HG03558 (cell line): ENCODE measurements at regions not wholly inside any gene's neighbourhood (a gene's known extent, or its start where the extent isn't known, plus 50 kb on each side); places are given as distances from the start of the nearest gene placed in this dataset.

Experiments
- ATAC-seq: cut with Tn5 transposase; IDR thresholded peaks from one replicate; pipeline ENCODE4 v1.9.1; 2021; ENCODE audit warnings: moderate number of reproducible peaks; ENCODE audit not compliant: unreplicated experiment; ENCODE audit errors: extremely low read depth

GRCh38 chr5:143515829-143516228, 112.3 kb upstream of the NR3C1 start:
- ATAC-seq: no peak

DNA sequence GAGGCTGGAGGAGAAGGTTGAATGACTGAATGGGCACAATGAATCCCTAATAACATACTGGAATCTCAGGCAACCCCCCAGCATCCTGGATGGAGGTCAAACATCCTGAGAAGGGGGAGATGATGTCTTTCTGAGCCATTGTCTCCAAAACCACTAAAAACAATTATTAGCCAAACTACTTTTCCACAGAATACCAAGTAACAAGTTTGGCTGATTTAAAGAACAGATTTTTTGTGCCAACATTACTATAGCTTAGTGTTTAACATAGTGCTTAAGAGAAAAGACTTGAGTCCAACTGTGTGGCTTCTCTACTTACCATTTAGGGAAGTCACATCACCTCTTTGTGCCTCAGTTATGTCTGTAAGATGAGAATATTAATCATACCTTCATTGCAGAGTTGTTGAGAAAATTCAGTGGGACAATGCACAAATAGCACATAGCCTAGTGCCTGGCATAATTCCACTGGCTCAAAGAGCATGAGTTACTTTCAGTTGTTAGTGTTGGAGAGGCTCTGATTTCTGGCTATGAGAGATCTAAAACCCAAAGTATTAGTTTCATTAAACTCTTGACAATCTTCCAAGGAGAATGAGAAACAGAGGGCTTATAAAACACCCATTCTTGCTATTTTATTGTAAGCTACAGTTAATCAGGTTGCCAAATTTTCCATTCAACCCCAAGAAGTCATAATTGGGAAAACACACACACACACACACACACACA, 111.3 kb upstream of the NR3C1 start:
- no peak for ATAC-seq

DNA sequence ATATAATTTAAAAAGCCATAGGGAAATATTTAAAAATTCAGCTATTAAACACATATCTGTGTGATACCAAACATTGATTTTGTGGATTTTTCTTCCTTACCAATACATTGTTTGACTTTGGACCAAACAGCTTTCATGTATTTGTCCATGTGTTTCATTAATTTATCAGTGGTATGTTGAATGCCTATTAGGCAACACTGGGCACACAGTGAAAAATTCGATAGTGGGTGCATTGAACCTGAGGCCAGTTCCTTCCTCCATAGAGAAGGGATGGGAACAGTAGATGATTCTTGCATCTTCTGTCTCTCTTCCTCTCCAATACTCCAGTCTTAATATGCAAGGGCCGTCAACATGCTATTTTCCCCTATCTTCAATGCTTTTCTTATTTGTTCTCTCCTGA, 110.2 kb upstream of the NR3C1 start:
- no peak for ATAC-seq

GRCh38 chr5:143511736-143512135, 108.2 kb upstream of the NR3C1 start:
- ATAC-seq: no peak

GRCh38 chr5:143509758-143510221, 106.3 kb upstream of the NR3C1 start:
- peak; percentile 95 for ATAC-seq

DNA sequence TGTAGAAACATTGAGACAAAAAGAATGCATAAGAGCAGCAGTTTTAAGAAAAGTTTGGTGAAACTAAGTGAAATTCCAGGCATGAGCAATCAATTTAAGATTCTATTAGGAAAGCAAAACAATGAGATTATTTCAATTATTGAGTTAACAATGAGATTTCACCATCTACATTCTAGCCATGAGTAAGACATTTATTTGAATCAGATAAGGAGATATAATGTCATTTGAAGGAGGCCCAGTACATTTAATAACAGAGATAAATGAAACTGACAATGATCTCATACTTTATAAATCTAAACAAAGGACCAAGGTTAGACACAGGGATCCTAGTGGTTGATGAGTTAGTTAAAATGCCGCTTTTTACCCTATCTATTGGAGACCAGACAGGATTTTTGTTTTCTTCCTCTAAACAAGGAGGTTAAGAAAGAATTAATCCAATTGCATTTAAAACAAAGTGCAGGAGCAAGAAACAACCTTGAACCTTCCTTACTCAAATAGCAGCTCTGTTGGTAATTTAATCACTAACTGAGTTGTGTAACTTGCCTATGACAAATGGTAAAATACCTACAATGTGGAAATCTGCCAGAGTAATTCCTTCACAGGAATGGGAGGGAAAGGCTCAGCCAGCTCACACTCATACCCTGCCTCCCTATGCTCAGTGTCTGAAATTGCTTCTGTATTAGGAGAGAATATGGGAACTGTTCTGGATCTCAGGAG, 103.5 kb upstream of the NR3C1 start:
- no peak for ATAC-seq

- no peak for ATAC-seq
These were observed 102.4 kb upstream of the NR3C1 start for GRCh38 chr5:143505934-143506333.

DNA sequence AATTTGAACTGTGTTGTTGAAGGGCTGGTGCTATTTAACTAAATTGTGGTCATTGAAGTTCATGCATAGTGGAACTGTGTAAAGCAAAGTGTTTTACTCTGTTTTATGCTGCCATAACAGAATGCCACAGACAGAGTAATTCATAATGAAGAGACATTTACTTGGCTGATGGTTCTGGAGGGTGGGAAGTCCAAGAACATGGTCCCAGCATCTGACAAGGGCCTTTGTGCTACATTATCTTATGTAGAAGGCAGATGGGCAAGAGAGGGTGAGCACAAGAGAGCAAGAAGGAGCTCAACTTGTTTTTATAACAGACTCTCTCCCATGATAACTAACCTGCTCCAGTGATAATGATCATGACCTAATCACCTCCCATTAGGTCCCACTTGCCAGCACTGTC, 101.9 kb upstream of the NR3C1 start:
- no peak for ATAC-seq

DNA sequence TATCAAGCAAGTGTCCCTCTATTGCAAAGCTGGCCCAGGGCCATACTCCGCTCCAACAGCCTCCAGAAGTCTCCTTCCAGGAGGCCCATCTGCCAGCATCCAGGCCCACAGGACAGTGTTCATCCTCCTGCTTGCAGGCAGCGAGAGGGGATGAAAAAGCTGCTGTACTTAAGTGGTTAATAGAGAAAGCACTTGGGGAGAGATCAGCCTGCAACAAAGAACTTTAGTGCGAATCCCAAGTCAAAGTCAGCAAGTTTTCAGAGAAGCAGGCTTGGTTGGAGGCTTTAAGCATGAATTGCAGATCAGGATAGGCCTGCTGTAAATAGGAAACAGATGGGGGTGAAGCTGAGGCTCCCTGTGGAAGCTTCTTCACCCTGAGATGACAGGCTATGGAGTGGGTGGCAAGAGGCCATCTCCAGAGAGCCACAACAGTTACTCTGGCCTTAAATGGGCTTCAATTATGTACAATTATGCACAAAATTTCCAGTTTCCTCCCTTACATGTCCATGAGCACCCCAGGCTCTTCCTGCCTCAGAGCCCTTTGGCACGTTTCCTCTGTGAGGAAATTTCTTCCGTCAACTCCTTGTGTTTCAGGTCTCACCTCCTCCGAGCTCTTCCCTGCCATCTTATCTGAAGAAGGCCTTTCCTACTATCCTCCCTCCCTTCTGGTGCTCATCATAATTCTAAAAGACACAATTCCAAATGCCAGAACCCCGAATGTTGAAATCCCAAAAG, 98.0 kb upstream of the NR3C1 start:
- no peak for ATAC-seq

- ATAC-seq: no peak
These were observed 96.1 kb upstream of the NR3C1 start for GRCh38 chr5:143499480-143500114.

DNA sequence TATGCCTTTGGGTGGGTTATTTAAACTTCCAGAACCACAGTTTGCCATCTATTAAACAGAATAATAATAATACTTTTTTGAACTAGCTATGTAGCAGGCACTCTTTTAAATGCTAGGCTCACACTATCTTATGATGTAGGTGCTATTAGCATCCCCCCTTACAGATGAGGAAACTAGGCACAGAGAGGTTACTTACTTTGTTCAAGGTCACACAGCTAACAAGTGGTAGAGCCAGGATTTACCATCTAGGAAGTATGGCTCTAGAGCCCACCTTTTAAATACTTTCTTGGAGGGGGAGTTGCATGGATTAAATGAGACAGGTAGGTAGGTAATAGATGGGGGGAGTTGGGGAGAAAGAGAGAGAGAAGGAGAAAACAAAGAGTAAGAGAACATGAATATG, 95.3 kb upstream of the NR3C1 start:
- ATAC-seq: no peak

DNA sequence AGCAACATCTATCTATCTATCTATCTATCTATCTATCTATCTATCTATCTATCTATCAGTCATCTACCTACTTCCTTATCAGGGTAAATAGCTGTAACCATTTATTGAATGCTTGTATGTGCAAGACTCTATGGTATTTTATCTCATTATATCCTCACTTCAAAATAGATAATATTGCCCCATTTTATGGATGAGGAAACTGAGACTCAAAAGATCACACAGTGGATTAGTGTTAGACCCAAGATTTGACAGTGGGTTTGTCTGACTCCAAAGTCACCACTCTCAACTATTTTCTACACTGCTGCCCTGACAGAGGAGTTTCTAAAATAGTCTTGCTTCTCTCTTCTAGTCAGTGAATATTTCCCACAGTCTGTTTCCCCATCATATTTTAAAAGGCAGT, 94.3 kb upstream of the NR3C1 start:
- ATAC-seq: no peak

GRCh38 chr5:143496943-143497342, 93.5 kb upstream of the NR3C1 start:
- ATAC-seq: no peak

DNA sequence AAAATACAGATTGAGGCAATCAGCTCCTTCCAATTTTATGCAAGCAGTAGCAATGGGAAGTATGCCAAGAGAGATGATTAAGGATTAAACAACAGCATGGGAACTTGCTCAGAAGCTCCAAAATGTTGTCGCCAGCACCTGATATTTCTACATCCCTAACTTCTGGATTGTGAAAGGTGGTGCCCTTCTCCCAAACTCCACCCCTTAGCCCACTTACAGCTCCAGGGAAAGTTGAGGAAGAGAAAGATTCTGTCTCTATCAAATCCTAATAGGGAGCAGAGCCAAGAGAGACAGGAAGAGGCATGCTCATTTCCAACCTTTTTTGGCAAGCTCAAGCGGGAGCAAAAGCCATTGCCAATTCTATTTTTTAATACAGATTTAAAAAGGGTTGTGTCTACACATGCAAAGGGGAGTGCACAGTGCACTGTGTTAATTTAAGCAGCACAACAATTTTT, 92.4 kb upstream of the NR3C1 start:
- ATAC-seq: no peak

DNA sequence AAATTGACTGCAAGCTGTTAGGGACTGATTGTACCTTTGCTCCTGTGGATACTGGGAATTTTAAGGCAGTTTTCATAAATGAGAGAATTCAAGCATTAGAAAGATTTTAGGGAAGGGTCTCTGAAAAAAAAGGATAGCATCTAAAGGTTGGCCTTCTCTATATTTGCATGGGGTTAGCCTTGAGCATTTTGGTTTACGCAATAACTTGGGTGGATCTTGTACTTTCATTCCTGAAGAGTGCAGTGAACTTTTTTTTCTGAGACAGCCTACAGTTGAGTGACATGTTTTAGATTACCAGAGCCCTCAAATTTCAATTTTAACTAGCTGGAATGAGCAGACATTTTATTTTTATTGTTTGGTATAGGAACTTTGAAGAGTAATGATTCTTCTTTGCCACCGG, 91.6 kb upstream of the NR3C1 start:
- no peak for ATAC-seq

DNA sequence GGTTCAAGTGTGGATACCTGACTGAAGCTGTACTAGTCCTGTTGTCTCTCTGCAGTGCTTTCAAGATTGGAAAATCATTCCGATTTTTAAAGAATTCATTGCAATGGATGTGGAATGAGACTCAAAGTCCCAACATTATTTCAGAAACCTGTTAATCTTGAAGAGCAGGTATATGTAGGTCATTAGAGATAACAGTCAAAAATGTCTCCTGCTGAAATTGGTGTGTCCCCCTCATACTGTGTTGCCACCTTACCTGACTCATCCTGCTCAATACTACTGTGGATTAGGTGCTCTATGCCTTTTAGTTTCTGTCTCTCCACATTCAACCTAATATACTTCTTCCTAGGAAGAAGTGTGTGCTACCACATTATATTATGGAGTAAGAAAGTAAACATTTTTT, 91.1 kb upstream of the NR3C1 start:
- no peak for ATAC-seq

GRCh38 chr5:143494162-143494561, 90.7 kb upstream of the NR3C1 start:
- ATAC-seq: no peak

DNA sequence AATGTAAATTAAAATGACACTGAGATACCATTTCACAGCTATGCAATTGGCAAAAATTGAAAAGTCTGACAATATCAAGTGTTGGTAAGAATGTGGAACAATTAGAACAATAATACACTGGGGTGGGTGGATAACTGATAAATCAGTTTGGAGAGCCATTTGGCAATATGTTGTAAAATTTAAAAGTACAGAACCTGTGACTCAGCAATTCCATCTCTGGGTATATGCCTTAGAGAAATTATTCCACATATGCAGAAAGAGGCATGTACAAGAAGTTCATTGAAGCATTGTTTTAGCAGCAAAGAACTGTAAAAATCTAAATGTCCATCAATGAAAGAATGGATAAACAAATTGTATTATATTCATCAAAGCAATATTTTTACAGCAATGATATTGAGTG, 89.3 kb upstream of the NR3C1 start:
- no peak for ATAC-seq

DNA sequence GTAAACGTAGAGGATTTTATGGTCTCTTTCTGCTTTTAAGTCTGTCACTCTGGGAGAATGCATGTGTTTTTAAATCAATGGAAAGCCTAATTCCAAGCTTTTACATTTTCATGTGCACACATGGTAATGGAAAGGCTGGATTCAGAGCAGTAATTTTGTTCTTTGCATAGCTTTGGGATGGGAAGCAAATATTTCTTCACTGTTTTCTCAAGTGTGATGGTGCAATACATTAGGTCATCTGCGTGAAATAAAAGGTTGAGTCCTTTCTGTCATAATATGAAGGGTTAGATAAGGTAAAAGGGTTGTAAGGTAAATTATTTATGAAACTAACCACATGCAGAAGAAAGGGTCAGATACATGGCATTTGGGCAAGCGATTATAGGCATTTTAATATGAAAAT, 88.2 kb upstream of the NR3C1 start:
- no peak for ATAC-seq

DNA sequence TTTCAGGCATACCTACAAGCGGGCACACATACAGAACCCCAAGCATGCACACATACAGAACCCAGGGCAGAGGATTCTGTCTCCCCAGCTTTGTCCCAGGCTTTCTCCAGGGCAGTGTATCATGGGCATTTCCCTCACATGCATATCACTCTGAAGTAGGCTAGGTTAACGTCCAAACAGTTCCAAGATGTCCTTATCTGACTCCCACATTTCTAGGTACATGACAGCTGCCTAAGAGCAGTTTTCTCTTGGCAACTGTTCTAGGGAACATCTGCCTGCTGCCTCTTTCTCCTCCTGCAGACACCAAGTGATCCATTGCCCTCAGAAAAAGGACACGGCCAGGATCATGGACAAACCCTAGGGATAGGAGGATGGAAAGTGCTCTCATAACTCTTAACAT, 84.9 kb upstream of the NR3C1 start:
- no peak for ATAC-seq

DNA sequence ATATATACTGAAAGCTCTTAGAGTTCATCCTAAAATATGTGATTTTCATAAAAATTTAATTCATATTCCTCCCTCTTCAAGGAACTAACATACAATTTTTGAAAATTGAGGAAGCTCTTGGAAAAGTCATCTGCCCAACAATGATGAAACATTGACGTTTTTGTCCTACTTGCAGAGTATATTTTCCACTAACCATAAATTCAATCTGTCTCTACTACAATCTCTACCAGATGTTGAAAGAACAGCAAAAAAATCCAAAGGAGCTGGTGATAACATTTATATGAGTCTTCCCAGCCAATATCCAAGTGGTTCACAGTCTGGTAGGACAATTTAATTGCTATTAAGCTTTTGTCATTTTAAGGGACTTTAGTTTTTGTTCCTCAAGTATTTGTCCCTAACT, 81.1 kb upstream of the NR3C1 start:
- ATAC-seq: no peak
